H9 (cell line): ENCODE measurements at regions not wholly inside any gene's neighbourhood (a gene's known extent, or its start where the extent isn't known, plus 50 kb on each side); places are given as distances from the start of the nearest gene placed in this dataset.

Experiments
- DNase-seq: peaks from one replicate; pipeline ENCODE4 v3.0.0-alpha.2; 2017
- H2AFZ ChIP-seq: one replicate; pipeline ENCODE4 v1.6.1; 2013; ENCODE audit warnings: mild to moderate bottlenecking, low read length, control low read depth, moderate library complexity
- H2AK5ac ChIP-seq: 2 replicates; pipeline ENCODE4 v1.6.1; 2013; ENCODE audit warnings: low read length, control low read depth, mixed read lengths; ENCODE audit not compliant: insufficient read length
- H2BK120ac ChIP-seq: one replicate; pipeline ENCODE4 v1.6.1; 2013; ENCODE audit warnings: low read depth, mild to moderate bottlenecking, low read length, control low read depth, inconsistent platforms; ENCODE audit not compliant: poor library complexity, severe bottlenecking
- H2BK12ac ChIP-seq: 2 replicates; pipeline ENCODE4 v1.6.1; 2013; ENCODE audit warnings: low read length, control low read depth, mixed read lengths, low read depth; ENCODE audit not compliant: insufficient read length
- H2BK15ac ChIP-seq: 2 replicates; pipeline ENCODE4 v1.6.1; 2013; ENCODE audit warnings: low read depth, low read length, control low read depth
- H2BK20ac ChIP-seq: one replicate; pipeline ENCODE4 v1.6.1; 2013; ENCODE audit warnings: low read depth, mild to moderate bottlenecking, low read length, control low read depth, inconsistent platforms; ENCODE audit not compliant: poor library complexity, severe bottlenecking
- H2BK5ac ChIP-seq: 2 replicates; pipeline ENCODE4 v1.6.1; 2013; ENCODE audit warnings: low read length, control low read depth, mixed read lengths; ENCODE audit not compliant: insufficient read length
- H3K14ac ChIP-seq: 2 replicates; pipeline ENCODE4 v1.6.1; 2013; ENCODE audit warnings: low read length, control low read depth; ENCODE audit not compliant: insufficient read depth
- H3K18ac ChIP-seq: 2 replicates; pipeline ENCODE4 v1.6.1; 2013; ENCODE audit warnings: low read depth, mild to moderate bottlenecking, mixed read lengths, low read length, control low read depth; ENCODE audit not compliant: insufficient read length
- H3K23ac ChIP-seq: 2 replicates; pipeline ENCODE4 v1.6.1; 2013; ENCODE audit warnings: low read length, control low read depth, mixed read lengths, low read depth; ENCODE audit not compliant: insufficient read length
- H3K23me2 ChIP-seq: 2 replicates; pipeline ENCODE4 v1.6.1; 2013; ENCODE audit warnings: low read depth, mild to moderate bottlenecking, mixed read lengths, low read length, control low read depth; ENCODE audit not compliant: insufficient read length, poor library complexity, severe bottlenecking
- H3K27ac ChIP-seq: 2 replicates; pipeline ENCODE4 v1.5.1; 2013; ENCODE audit warnings: low read length, control low read depth, mixed read lengths, low read depth; ENCODE audit not compliant: insufficient read length
- H3K27me3 ChIP-seq: 2 replicates; pipeline ENCODE4 v1.6.1; 2013; ENCODE audit warnings: low read length, control low read depth, inconsistent platforms; ENCODE audit not compliant: insufficient read depth
- H3K4ac ChIP-seq: 2 replicates; pipeline ENCODE4 v1.6.1; 2013; ENCODE audit warnings: low read depth, mild to moderate bottlenecking, control low read depth, inconsistent platforms, low read length, moderate library complexity
- H3K4me1 ChIP-seq: 2 replicates; pipeline ENCODE4 v1.6.1; 2013; ENCODE audit warnings: low read length, control low read depth, inconsistent platforms; ENCODE audit not compliant: insufficient read depth
- H3K4me2 ChIP-seq: 2 replicates; pipeline ENCODE4 v1.6.1; 2013; ENCODE audit warnings: low read length, control low read depth, mixed read lengths; ENCODE audit not compliant: insufficient read length, insufficient read depth
- H3K56ac ChIP-seq: 2 replicates; pipeline ENCODE4 v1.6.1; 2013; ENCODE audit warnings: low read depth, mild to moderate bottlenecking, mixed read lengths, low read length, control low read depth; ENCODE audit not compliant: insufficient read length
- H3K79me1 ChIP-seq: 2 replicates; pipeline ENCODE4 v1.6.1; 2013; ENCODE audit warnings: low read depth, mild to moderate bottlenecking, moderate library complexity, low read length, control low read depth, inconsistent platforms; ENCODE audit not compliant: insufficient read depth, poor library complexity, severe bottlenecking
- H3K79me2 ChIP-seq: 2 replicates; pipeline ENCODE4 v1.6.1; 2013; ENCODE audit warnings: low read length, control low read depth, inconsistent platforms; ENCODE audit not compliant: insufficient read depth
- H3K9ac ChIP-seq: 2 replicates; pipeline ENCODE4 v1.6.1; 2013; ENCODE audit warnings: low read length, control low read depth, mixed read lengths; ENCODE audit not compliant: insufficient read length; ENCODE audit errors: extremely low read depth
- H3K9me3 ChIP-seq: one replicate; pipeline ENCODE4 v1.6.1; 2013; ENCODE audit warnings: low read depth, low read length, inconsistent platforms; ENCODE audit not compliant: control insufficient read depth
- H3T11ph ChIP-seq: one replicate; pipeline ENCODE4 v1.6.1; 2013; ENCODE audit warnings: mild to moderate bottlenecking, low read length, control low read depth, inconsistent platforms
- H4K20me1 ChIP-seq: one replicate; pipeline ENCODE4 v1.6.1; 2013; ENCODE audit not compliant: control insufficient read depth, insufficient read length, insufficient read depth
- H4K5ac ChIP-seq: 2 replicates; pipeline ENCODE4 v1.6.1; 2013; ENCODE audit warnings: low read depth, mild to moderate bottlenecking, mixed read lengths, low read length, control low read depth; ENCODE audit not compliant: insufficient read length
- H4K8ac ChIP-seq: replicated peaks from 2 replicates; pipeline ENCODE4 v1.6.1; 2013; ENCODE audit warnings: low read length, control low read depth, mixed read lengths, low read depth; ENCODE audit not compliant: insufficient read length
- H4K91ac ChIP-seq: 2 replicates; pipeline ENCODE4 v1.6.1; 2013; ENCODE audit warnings: low read depth, mild to moderate bottlenecking, moderate library complexity, mixed read lengths, low read length, control low read depth; ENCODE audit not compliant: insufficient read length
- H3K27ac Mint-ChIP-seq, 3 experiments: 2 replicates in 2 of 3; 3 replicates in 1 of 3; pipeline ENCODE4 v1.8.0; 2020 to 2021; ENCODE audit warnings: mixed read lengths in 3 of 3, mild to moderate bottlenecking in 1 of 3, moderate library complexity in 1 of 3
- H3K27me3 Mint-ChIP-seq: 2 replicates; pipeline ENCODE4 v1.8.0; 2021; ENCODE audit warnings: low read depth, mild to moderate bottlenecking, moderate library complexity, mixed read lengths
- H3K36me3 Mint-ChIP-seq, 3 experiments: 2 replicates in 2 of 3; 3 replicates in 1 of 3; pipeline ENCODE4 v1.8.0; 2020 to 2021; ENCODE audit warnings: low read depth in 3 of 3, mixed read lengths in 3 of 3; ENCODE audit not compliant: insufficient read depth in 1 of 3
- H3K4me1 Mint-ChIP-seq, 2 experiments: 2 replicates each; pipeline ENCODE4 v1.8.0; 2020; ENCODE audit warnings: mixed read lengths in 2 of 2
- H3K4me3 Mint-ChIP-seq, 2 experiments: 2 replicates in 1 of 2; 3 replicates in 1 of 2; pipeline ENCODE4 v1.8.0; 2020 to 2021; ENCODE audit warnings: mild to moderate bottlenecking in 2 of 2, mixed read lengths in 2 of 2, moderate library complexity in 1 of 2
- H3K9me3 Mint-ChIP-seq, 2 experiments: 2 replicates in 1 of 2; 3 replicates in 1 of 2; pipeline ENCODE4 v1.8.0; 2020; ENCODE audit warnings: mild to moderate bottlenecking in 2 of 2, mixed read lengths in 2 of 2, moderate library complexity in 1 of 2
- CTCF ChIP-seq: fragments of 200-600 bp; sonication (generic); conservative IDR thresholded peaks from 3 replicates; pipeline ENCODE4 v1.8.0; 2021; ENCODE audit warnings: antibody characterized with exemption, mild to moderate bottlenecking
- WGBS: extraction: QIAGEN DNeasy Blood & Tissue Kit; methylation state at CpG from one replicate; pipeline ENCODE4 v1.1.7; 2013; ENCODE audit warnings: missing lambda C conversion rate, low lambda C conversion rate, mixed read lengths; ENCODE audit not compliant: insufficient read length; ENCODE audit errors: extremely low coverage; 5-methylcytosine and 5-hydroxymethylcytosine counted together

- H3K4me2 ChIP-seq, result no peak overlapping the region
- no CpG with 5 or more reads among the region's 2 CpGs for WGBS
- no peak overlapping the region for H2BK15ac ChIP-seq
- H3K56ac ChIP-seq, result no peak overlapping the region
- no peak overlapping the region for H2AFZ ChIP-seq
- H3K9me3 ChIP-seq, result no peaks in the 10 kb centered on the region
- Mint-ChIP-seq H3K4me1 (peaks cover 0 to 7% of the 10 kb centered on the region in 2 experiments; a peak in 2 of 4 replicates), H3K27ac (no peak overlapping the region), H3K36me3 (no peaks in the 10 kb centered on the region), H3K4me3 (no peak overlapping the region), H3K27me3 (no peaks in the 10 kb centered on the region), H3K9me3 (no peaks in the 10 kb centered on the region)
- no peak overlapping the region for H2BK5ac ChIP-seq
- no peak overlapping the region for H2BK12ac ChIP-seq
- no peak overlapping the region for H3K9ac ChIP-seq
- no peak overlapping the region for H3K27ac ChIP-seq
- H3K79me2 ChIP-seq, result no peaks in the 10 kb centered on the region
- no peak overlapping the region for H2BK120ac ChIP-seq
- no peak for DNase-seq
- H3K79me1 ChIP-seq, result no peaks in the 10 kb centered on the region
- no peaks in the 10 kb centered on the region for H3K23me2 ChIP-seq
- H4K20me1 ChIP-seq, result no peaks in the 10 kb centered on the region
- no peak overlapping the region for H4K5ac ChIP-seq
- H3K14ac ChIP-seq, result no peak overlapping the region
- H3K23ac ChIP-seq, result no peak overlapping the region
- no peak overlapping the region for H3T11ph ChIP-seq
- H4K91ac ChIP-seq, result no peak overlapping the region
- H3K4me1 ChIP-seq, result no peaks in the 10 kb centered on the region
- no peak overlapping the region for H2AK5ac ChIP-seq
- H4K8ac ChIP-seq, result no peak overlapping the region
- no peaks in the 10 kb centered on the region for H3K27me3 ChIP-seq
- no peak overlapping the region for H3K4ac ChIP-seq
- no peak overlapping the region for H3K18ac ChIP-seq
- H2BK20ac ChIP-seq, result no peak overlapping the region
- no peak for TF ChIP-seq CTCF
Measured at GRCh38 chr5:166014256-166014655, 2277.2 kb upstream of the WWC1 start.
